Esophagus squamous epithelium (tissue), 4 donors: ENCODE measurements at regions not wholly inside any gene's neighbourhood (a gene's known extent, or its start where the extent isn't known, plus 50 kb on each side); places are given as distances from the start of the nearest gene placed in this dataset.

Experiments used
- POLR2A ChIP-seq, 4 donors: fragments of 450-650 bp; IDR thresholded peaks; one replicate each; pipeline ENCODE4 v1.6.1; 2017; ENCODE audit warnings: antibody characterized with exemption in 4 of 4, mild to moderate bottlenecking in 4 of 4, moderate library complexity in 3 of 4
- TF ChIP-seq, protein P1 (sequence below), 6 experiments: fragments of 450-650 bp in 4 of 6; fragments of 200-600 bp in 2 of 6; sonication (generic) in 2 of 6; IDR thresholded peaks; one replicate each; pipeline ENCODE4 v1.5.1; 2016 to 2019; ENCODE audit warnings: antibody characterized with exemption in 6 of 6, mild to moderate bottlenecking in 4 of 6, moderate library complexity in 4 of 6

DNA sequence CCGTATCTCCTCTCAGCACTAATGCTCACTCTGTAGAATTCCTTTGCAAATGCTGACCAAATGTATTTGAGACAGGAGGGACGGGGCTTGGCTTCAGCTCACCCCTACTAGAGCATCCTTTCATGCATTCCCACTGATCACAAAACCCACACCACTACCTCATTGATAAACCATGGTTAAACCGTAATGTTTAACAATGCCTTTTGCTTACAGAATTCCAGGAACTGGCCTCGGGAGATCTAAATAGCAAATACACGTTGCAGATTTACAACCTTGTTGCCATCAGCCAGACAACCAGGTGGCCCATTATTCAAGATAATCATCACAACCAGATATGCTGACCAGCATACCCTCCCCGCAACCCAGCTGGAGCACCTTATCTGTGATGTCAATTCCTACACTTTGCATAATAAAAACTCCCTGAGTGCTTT is 391.9 kb downstream of the KCTD8 start:
- TF ChIP-seq, protein P1, sequence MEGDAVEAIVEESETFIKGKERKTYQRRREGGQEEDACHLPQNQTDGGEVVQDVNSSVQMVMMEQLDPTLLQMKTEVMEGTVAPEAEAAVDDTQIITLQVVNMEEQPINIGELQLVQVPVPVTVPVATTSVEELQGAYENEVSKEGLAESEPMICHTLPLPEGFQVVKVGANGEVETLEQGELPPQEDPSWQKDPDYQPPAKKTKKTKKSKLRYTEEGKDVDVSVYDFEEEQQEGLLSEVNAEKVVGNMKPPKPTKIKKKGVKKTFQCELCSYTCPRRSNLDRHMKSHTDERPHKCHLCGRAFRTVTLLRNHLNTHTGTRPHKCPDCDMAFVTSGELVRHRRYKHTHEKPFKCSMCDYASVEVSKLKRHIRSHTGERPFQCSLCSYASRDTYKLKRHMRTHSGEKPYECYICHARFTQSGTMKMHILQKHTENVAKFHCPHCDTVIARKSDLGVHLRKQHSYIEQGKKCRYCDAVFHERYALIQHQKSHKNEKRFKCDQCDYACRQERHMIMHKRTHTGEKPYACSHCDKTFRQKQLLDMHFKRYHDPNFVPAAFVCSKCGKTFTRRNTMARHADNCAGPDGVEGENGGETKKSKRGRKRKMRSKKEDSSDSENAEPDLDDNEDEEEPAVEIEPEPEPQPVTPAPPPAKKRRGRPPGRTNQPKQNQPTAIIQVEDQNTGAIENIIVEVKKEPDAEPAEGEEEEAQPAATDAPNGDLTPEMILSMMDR (IDR thresholded peaks at IDR 0.05): no peak
- no peak for TF ChIP-seq POLR2A (IDR thresholded peaks at IDR 0.05)
